CD14-positive monocyte (primary cell): ENCODE measurements at regions not wholly inside any gene's neighbourhood (a gene's known extent, or its start where the extent isn't known, plus 50 kb on each side); places are given as distances from the start of the nearest gene placed in this dataset.
"Not testable (repeated sequence)": the region's sequence is repeated elsewhere in the genome, so short reads cannot be mapped to it uniquely, and the experiment has no call there.

Experiments
- DNase-seq, 3 donors: peaks; one replicate each; pipeline ENCODE4 v3.0.0-alpha.2; 2011 to 2022
- H2AFZ ChIP-seq: 2 replicates; pipeline ENCODE4 v1.6.0; 2012; ENCODE audit warnings: mild to moderate bottlenecking, low read depth, low read length, inconsistent platforms; ENCODE audit not compliant: insufficient read depth, poor library complexity, severe bottlenecking
- H3K27ac ChIP-seq, 2 donors: 1 replicate in 1 of 2; 2 replicates in 1 of 2; pipeline ENCODE4 v1.5.1; 2012 to 2013; ENCODE audit warnings: low read length in 2 of 2, control low read depth in 1 of 2, inconsistent platforms in 1 of 2, low read depth in 1 of 2, mild to moderate bottlenecking in 1 of 2
- H3K27me3 ChIP-seq, 2 donors: one replicate each; pipeline versions ENCODE4 v1.6.0 to v1.6.1; 2011 to 2013; ENCODE audit warnings: low read length in 2 of 2; ENCODE audit not compliant: control insufficient read depth in 2 of 2, insufficient read depth in 2 of 2
- H3K36me3 ChIP-seq, 2 donors: replicated peaks in 1 of 2; 1 replicate in 1 of 2; 2 replicates in 1 of 2; pipeline versions ENCODE4 v1.5.1 to v1.6.1; 2012 to 2013; ENCODE audit warnings: low read length in 2 of 2, control low read depth in 1 of 2, inconsistent platforms in 1 of 2, mild to moderate bottlenecking in 1 of 2; ENCODE audit not compliant: insufficient read depth in 2 of 2, control insufficient read depth in 1 of 2
- H3K4me1 ChIP-seq, 2 donors: 1 replicate in 1 of 2; 2 replicates in 1 of 2; pipeline versions ENCODE4 v1.5.1 to v1.6.1; 2012 to 2013; ENCODE audit warnings: low read length in 2 of 2, control low read depth in 1 of 2, inconsistent platforms in 1 of 2, mild to moderate bottlenecking in 1 of 2, moderate library complexity in 1 of 2; ENCODE audit not compliant: insufficient read depth in 2 of 2, control insufficient read depth in 1 of 2
- H3K4me2 ChIP-seq: replicated peaks from 2 replicates; pipeline ENCODE3; 2012; ENCODE audit warnings: low read length, moderate library complexity, mild to moderate bottlenecking; ENCODE audit not compliant: poor library complexity, severe bottlenecking; ENCODE audit errors: extremely low read depth
- H3K4me3 ChIP-seq, 3 experiments: fragments of 200-600 bp in 1 of 3; sonication (generic) in 1 of 3; replicated peaks in 1 of 3; 1 replicate in 2 of 3; 2 replicates in 1 of 3; pipeline ENCODE4 v1.5.1; 2011 to 2013; ENCODE audit warnings: low read length in 3 of 3, mild to moderate bottlenecking in 3 of 3, control low read depth in 2 of 3, low read depth in 2 of 3, inconsistent platforms in 1 of 3, moderate library complexity in 1 of 3
- H3K79me2 ChIP-seq: 2 replicates; pipeline ENCODE4 v1.6.0; 2012; ENCODE audit warnings: mild to moderate bottlenecking, control low read depth, inconsistent platforms, low read length, moderate library complexity; ENCODE audit not compliant: insufficient read depth
- H3K9ac ChIP-seq: 2 replicates; pipeline ENCODE4 v1.6.0; 2017; ENCODE audit warnings: low read length, mild to moderate bottlenecking; ENCODE audit not compliant: insufficient read depth, poor library complexity, severe bottlenecking
- H3K9me3 ChIP-seq, 2 donors: replicated peaks in 1 of 2; 1 replicate in 1 of 2; 2 replicates in 1 of 2; pipeline versions ENCODE4 v1.5.1 to v1.6.1; 2012 to 2013; ENCODE audit warnings: low read length in 2 of 2, control low read depth in 1 of 2; ENCODE audit not compliant: control insufficient read depth in 1 of 2, insufficient read depth in 1 of 2
- H4K20me1 ChIP-seq: 2 replicates; pipeline ENCODE4 v1.6.0; 2012; ENCODE audit warnings: mild to moderate bottlenecking, low read length, control low read depth, moderate library complexity; ENCODE audit not compliant: insufficient read depth
- H3K27ac Mint-ChIP-seq, 7 donors: one replicate each; pipeline ENCODE4 v1.8.0; 2020; ENCODE audit warnings: mild to moderate bottlenecking in 7 of 7, mixed read lengths in 7 of 7, moderate library complexity in 6 of 7, inconsistent platforms in 2 of 7
- H3K27me3 Mint-ChIP-seq, 3 donors: one replicate each; pipeline ENCODE4 v1.8.0; 2021 to 2022; ENCODE audit warnings: low read depth in 3 of 3, mild to moderate bottlenecking in 3 of 3, mixed read lengths in 3 of 3, moderate library complexity in 3 of 3, inconsistent platforms in 1 of 3
- H3K36me3 Mint-ChIP-seq, 2 donors: one replicate each; pipeline ENCODE4 v1.8.0; 2020; ENCODE audit warnings: mixed read lengths in 2 of 2, inconsistent platforms in 1 of 2, mild to moderate bottlenecking in 1 of 2
- H3K4me1 Mint-ChIP-seq: one replicate; pipeline ENCODE4 v1.8.0; 2020; ENCODE audit warnings: mild to moderate bottlenecking, mixed read lengths
- H3K4me3 Mint-ChIP-seq, 2 donors: one replicate each; pipeline ENCODE4 v1.8.0; 2020; ENCODE audit warnings: mild to moderate bottlenecking in 2 of 2, mixed read lengths in 2 of 2, moderate library complexity in 1 of 2
- H3K9me3 Mint-ChIP-seq, 7 donors: one replicate each; pipeline ENCODE4 v1.8.0; 2020 to 2022; ENCODE audit warnings: mixed read lengths in 7 of 7, mild to moderate bottlenecking in 6 of 7, moderate library complexity in 6 of 7, inconsistent platforms in 2 of 7
- WGBS: methylation state at CpG from one replicate; pipeline ENCODE4 v1.1.5; 2013; ENCODE audit warnings: missing lambda C conversion rate; ENCODE audit not compliant: insufficient coverage; 5-methylcytosine and 5-hydroxymethylcytosine counted together
- intact Hi-C, 2 donors: fragments of 100-400 bp; cut with micrococcal nuclease; formaldehyde crosslinking; loops; one replicate each; pipeline versions ENCODE4 v1.15.0 to v1.15.1; 2023
- TF ChIP-seq, protein P1 (sequence below): fragments of 200-600 bp; IDR thresholded peaks from one replicate; pipeline ENCODE4 v1.8.0; 2022; ENCODE audit warnings: antibody characterized with exemption, mild to moderate bottlenecking

DNA sequence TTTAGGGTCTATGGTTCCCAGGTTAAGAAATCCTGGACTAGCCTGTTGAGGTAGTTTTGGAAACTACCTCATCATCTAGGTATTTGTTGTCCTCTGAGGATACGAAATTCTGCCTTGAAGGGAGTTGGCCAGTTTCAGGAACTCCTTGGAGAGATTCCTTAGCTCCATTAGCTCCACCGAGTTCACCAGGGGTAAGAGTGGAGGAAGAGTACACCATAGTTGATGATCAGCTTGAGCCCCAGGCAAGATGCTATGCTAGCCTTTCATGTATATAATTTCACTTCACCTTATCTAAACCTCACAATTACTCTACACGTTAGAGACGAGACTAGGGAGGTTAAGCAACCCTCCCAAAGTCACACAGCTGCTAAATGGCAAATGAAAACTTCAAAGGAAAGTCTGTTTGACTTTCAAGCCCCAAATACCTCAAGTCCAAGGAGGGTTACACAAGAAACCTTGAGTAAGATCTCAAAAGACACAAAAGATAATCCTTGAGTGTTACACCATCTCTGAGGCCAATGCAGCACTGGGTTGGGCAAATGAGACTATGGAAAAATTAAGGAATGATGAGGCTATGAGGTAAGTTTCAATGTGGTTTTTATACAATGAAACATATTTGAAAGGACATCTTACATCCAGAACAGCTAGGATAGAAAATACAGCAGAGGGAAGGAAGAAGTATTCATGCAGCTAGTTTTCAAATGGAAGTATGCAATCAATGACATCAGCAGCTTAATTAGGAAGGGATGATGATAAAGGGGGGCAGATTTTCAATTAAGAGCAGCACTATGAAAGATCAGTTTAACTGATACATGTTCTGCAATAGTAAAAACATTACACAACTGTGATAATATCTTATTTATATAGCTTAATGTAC is 97.2 kb upstream of the KRAS start:
- Histone ChIP-seq H3K9ac (no peak overlapping the region), H2AFZ (peak overlapping the region; percentile 32), H3K79me2 (no peaks in the 10 kb centered on the region), H3K4me2 (no peak overlapping the region), H3K27me3 (no peaks in the 10 kb centered on the region), H4K20me1 (no peaks in the 10 kb centered on the region), H3K27ac (no peak overlapping the region), H3K4me3 (no peak overlapping the region), H3K4me1 (no peaks in the 10 kb centered on the region), H3K36me3 (no peaks in the 10 kb centered on the region), H3K9me3 (no peaks in the 10 kb centered on the region)
- TF ChIP-seq, protein P1, sequence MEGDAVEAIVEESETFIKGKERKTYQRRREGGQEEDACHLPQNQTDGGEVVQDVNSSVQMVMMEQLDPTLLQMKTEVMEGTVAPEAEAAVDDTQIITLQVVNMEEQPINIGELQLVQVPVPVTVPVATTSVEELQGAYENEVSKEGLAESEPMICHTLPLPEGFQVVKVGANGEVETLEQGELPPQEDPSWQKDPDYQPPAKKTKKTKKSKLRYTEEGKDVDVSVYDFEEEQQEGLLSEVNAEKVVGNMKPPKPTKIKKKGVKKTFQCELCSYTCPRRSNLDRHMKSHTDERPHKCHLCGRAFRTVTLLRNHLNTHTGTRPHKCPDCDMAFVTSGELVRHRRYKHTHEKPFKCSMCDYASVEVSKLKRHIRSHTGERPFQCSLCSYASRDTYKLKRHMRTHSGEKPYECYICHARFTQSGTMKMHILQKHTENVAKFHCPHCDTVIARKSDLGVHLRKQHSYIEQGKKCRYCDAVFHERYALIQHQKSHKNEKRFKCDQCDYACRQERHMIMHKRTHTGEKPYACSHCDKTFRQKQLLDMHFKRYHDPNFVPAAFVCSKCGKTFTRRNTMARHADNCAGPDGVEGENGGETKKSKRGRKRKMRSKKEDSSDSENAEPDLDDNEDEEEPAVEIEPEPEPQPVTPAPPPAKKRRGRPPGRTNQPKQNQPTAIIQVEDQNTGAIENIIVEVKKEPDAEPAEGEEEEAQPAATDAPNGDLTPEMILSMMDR, result no peak
- Mint-ChIP-seq H3K36me3 (no peaks in the 10 kb centered on the region), H3K9me3 (peaks cover 0 to 1% (median 0%) of the 10 kb centered on the region in 7 donors), H3K4me3 (no peak overlapping the region), H3K4me1 (no peaks in the 10 kb centered on the region), H3K27me3 (peaks cover 0 to 3% (median 0%) of the 10 kb centered on the region in 3 donors), H3K27ac (no peak overlapping the region)
- intact Hi-C loops, result no loop called here
- no peak for DNase-seq
- WGBS, result 40% methylated on average over 1 of the region's 4 CpGs

DNA sequence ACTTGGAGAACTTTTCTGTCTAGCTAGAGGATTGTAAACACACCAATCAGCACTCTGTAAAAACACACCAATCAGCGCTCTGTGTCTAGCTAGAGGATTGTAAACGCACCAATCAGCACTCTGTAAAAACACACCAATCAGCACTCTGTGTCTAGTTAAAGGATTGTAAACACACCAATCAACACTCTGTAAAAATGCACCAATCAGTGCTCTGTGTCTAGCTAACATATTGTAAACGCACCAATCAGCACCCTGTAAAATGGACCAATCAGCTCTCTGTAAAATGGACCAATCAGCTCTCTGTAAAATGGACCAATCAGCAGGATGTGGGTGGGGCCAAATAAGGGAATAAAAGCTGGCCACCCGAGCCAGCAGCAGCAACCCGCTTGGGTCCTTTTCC is 91.1 kb upstream of the KRAS start:
- H3K4me3 Mint-ChIP-seq, H3K27me3 ChIP-seq, H3K4me1 ChIP-seq, H3K9me3 ChIP-seq, H3K36me3 ChIP-seq, H3K4me2 ChIP-seq, H3K36me3 Mint-ChIP-seq, H3K27me3 Mint-ChIP-seq, DNase-seq, H3K79me2 ChIP-seq, H3K4me3 ChIP-seq, H3K27ac ChIP-seq, H3K27ac Mint-ChIP-seq, intact Hi-C loops, H4K20me1 ChIP-seq, H3K9ac ChIP-seq, H2AFZ ChIP-seq, H3K4me1 Mint-ChIP-seq: not testable (repeated sequence)
- 44% methylated on average over 2 of the region's 5 CpGs for WGBS
- H3K9me3 Mint-ChIP-seq, result peaks cover 6 to 14% (median 9%) of the 10 kb centered on the region in 7 donors
